NOMO-1 (cell line): ENCODE measurements at regions not wholly inside any gene's neighbourhood (a gene's known extent, or its start where the extent isn't known, plus 50 kb on each side); places are given as distances from the start of the nearest gene placed in this dataset.

Source experiments
- DNase-seq, 2 experiments: peaks; one replicate each; lab custom pipeline; 2025; ENCODE audit not compliant: unreplicated experiment in 2 of 2; lab: John Stamatoyannopoulos, UW

DNA sequence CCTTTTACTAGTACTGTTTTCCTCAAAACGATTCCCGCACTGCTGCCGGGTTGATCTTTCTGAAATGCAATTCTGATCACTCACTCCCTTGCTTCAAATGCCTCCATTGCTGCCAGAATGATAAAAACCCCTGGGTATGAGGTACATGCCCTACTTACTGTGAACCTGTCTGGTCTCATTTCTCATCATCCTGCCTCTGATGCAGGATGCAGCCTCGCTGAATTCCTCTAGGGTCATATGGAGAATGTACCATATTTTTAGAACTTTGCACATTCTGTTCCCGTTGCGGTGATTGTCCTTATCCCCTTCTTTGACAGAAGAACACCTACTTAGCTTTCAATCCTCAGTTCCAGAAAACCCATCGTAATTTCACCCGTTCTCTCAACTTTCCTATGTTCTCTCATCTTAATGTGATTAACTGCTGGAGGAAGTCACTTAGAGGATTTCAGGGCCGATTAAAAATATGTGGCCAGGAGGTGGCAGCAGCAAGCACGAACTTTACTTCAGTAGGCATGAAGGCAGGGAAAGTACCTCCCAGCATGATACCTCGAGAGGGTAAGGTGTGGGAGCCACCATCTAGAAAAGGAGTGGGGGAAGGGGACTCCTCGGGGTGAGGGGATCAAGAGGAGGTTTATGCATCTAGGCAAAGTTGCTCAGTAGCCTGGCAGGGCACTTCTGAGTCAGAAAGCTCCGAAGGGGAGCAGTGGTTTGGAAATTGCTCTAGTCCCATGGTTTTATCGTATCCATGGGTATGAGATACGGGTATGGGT lies 361.5 kb upstream of the ZP4 start:
- DNase-seq = peak; percentile 38 to 63

DNA sequence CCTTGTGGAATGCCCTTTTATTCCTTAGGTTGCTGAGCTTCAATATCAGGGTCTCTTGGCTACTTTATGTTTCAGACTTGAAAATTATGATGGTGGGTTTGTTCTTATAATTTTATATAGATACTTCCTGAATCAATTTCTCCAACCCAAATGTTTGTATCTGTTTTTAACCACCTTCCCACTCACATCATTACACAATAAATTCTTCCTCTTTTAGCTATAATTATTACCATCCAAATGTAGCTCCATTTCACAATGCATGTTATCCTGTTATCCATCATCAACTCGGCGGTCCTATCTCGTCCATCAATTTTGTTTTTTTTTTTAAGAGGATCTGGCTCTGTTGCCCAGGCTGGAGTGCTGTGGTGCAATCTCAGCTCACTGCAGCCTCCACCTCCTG lies 357.6 kb upstream of the ZP4 start:
- peak; percentile 16 to 71 for DNase-seq

DNA sequence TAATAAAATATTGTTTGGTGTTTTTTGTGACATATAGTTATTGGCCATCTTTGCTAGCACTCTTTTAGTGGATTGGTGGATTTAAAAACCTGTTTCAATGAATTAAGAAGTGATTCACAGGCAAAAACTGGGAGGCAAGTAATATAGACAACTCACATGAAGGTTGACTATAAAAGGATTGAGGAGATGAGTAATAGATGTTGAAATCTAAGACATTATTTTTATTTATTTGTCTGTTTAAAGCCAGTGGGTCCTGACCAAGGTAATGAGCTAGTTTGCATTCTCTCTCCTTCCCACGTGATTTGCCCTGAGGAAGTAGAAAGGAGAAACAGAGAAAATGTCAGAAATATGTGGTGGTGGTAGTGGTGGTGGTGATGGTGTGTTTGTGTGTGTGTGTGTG lies 351.5 kb upstream of the ZP4 start:
- peak in 1 of 2 experiments; percentile 20 for DNase-seq

DNA sequence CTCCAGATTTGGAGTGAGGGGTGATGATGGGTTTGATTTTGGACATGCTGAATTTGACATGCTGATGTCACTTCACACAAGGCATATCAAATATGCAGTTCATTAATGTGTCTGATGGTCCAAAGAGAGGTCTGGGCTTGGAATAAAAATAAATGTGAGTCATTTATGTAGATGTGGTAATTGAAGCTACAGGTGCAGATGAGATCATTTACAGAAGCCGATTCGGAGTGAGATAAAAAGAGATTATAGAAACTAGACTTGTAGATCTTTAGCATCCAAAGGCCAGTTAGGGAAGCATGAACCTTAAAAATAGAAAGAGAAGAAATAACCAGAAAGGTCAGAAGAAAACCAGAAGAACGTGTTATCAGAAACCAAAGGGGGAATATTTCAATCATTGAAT lies 350.9 kb upstream of the ZP4 start:
- DNase-seq = no peak

DNA sequence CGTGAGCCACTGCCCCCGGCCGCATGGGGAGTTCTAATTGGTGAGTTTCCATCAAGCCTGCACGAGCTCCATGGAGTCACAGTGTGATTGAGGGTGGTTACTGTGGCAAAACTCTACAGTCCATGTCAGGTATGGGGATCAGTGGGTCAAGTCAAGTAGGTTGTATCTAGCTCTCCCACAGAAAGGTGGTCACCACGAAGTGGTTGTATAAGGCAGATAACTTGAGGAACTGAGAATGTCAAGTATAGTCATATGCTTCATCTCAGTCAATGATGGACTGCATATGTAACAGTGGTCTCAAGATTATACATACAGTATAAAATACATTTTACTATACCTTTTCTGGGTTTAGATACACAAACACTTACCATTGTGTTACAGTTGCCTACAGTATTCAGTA lies 348.6 kb upstream of the ZP4 start:
- no peak for DNase-seq

DNA sequence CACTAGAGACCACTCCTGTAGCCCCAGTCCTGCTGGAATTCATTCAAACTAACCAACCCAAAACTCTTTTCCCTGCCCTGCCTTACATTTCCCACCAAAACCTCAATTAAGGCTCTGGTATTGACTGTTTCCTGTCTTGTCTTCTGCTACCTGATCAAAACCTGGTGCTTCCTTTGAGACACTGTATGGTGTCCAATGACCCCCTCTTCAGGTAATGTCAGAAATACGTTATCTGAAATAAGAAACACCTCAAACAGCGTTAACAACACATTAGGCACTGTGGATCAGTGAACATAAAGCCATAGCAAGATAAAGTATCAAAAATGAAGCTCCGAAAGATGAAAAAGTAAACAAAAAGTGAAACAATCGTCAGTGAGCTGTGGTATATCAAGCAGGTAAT lies 343.2 kb upstream of the ZP4 start:
- DNase-seq = no peak

DNA sequence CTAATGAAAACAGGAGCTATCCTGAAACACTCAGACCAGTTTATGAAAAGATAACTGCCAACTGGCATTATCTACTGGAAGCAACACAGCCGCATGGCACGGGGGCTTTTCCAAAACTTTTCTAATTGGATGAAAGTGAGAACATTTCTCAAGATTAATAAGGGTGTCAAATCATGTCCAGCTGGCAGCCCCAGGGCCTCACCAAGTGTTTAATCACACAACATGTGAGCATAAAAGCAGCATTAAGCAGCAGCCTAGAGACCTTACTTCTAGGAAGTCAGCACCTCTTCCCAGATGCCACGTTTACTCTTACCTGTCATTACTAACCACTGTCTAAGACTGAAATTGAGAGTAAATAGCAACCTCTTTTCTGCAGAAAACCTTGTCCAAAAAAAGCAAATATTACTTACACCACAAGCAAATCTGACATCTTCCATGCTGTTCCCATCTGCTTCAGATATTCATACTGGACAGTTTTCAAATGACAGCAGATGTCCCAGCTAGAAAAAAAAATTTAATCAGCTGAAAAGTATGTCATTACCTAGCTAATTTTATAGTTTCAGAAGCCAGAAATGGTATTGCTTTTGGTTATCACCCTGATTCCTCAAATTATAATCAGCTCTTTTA lies 341.5 kb upstream of the ZP4 start:
- no peak for DNase-seq

DNA sequence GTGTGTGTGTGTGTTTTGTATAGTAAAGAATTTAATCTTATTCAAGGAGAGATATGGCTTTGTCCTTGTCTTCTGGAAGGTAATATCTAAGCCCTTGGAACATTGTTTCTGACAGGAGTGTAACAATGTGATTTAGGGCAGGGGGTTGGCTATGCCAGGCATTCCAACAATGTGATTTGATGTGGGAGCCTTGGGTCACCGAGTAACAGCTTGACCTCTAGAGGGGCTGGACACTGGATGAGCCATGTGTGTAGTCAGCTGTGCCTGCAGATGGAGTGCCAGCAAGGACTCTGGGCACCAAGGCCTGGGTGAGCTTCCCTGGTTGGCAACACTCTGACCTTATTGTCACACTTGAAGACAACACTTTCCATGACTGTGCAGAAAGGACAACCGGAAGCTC lies 336.1 kb upstream of the ZP4 start:
- DNase-seq = no peak

DNA sequence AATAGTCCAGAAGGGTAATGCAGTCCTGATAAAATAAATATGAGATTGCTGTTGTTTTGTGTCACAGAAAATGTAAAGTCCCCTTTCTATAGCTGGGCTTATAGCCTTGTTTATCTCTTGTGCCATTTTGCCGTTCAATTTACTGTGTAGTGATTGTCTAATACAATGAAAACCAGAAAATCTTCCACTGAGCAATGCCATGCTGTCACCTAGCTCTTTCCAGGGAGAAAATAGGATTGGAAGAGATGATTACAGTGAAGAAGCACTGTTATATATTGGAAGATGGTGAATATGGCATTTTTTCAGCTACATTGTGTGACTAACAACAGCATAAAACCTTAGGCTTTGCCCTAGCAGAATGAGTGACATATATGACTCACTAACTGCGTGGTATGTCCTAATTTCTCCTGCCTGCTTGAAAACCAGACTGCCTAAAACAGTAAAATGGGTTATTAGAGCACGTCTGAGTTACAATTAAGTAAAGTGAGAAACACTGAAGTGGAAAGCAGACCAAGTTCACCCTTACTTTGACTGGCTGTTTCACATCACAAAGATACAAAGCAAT lies 332.4 kb upstream of the ZP4 start:
- no peak for DNase-seq

DNA sequence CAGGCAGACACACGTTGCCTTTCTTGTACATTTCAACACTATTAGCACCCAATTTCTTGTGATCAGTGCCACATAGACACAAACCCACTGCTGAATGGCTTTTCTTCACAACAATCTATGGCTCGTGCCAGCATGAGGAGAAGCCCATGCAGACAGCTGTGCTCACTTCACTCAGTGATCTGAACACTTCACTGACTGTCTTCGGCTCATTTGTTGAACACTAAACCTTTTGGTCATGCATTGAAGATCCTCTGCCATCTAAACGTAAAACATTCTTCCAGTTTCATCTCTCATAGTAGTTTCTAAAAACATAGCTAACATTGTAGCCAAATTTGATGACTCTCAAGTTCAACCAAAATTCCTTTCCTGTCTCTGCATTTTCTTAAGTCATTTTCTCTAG lies 331.0 kb upstream of the ZP4 start:
- DNase-seq = no peak

DNA sequence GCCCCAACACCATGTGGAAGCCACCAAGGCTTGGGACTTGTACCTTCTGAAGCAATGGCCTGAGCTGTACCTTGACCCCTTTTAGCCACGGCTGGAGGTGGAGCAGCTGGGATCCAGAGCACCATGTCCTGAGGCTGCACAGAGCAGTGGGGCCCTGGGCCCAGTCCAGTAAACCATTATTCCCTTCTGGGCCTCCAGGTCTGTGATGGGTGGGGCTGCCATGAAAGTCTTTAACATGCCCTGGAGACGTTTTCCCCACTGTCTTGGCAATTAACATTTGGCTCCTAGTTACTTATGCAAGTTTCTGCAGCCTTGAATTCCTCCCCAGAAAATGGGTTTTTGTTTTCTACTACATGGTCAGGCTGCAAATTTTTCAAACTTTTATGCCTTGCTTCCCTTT lies 323.7 kb upstream of the ZP4 start:
- no peak for DNase-seq

DNA sequence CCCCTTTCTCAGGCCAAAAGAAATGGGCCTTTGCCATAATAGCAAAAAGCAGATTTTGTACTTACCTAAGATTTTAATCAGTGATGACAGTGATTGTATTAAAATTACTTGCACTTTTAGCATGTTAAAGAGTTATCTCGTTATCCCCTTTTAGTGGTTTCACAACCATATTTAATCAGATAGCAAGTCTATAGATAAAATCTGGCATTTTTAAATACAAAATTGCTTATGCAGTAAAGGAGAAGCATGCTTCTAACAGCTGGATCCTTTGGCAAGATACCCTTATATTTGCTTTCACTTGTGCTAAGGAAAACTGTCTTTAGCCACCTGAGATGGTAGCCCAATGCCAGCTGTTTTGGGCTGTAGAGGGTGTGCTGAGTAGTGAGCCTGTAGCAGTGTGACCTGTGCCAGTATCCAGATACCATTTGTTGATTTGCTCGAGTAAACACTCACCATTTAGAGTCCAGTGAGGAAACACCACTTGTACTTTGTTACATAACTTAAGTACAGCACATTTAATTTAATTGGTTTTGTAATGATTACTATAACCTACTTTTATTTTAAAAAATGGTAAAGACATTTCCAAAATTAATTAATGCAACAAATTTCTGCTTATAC lies 314.4 kb upstream of the ZP4 start:
- DNase-seq = no peak

DNA sequence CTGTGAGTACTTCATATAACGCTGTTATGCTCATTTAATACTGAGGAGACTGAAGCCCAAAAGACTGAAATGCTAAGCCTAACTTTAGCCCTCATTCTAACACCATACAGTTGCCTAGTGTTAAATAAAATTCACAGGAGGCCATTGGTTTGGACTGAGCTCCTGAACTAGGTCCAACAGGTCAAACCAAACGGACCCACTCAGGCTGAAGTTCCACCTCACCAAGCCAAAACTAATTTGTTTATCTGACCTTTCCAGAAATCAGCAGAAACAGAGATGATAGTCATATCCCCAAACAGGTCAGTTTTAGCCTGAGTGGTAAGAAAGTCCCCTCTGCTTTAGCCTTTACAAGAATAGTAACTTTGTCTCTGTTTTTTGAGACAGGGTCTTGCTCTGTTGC lies 311.3 kb upstream of the ZP4 start:
- no peak for DNase-seq

DNA sequence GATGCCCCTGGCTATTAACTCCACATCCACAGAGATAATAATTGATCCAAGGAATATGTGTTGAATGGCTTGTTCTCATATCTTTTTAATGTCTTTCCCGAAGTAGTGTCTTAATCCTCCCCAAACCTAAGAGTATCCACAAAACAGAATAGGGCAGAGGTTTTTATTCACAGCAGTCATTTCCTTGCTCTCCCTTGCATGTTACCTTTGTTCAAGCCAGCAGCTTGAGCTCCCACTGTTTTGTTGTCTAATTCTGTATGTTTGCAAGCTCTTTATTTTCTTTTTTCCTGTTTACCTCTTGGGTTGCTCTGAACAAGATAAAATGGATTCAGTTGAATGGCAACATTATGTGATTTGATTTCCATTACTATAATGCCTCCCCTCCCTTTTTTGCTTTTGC lies 308.6 kb upstream of the ZP4 start:
- no peak for DNase-seq

DNA sequence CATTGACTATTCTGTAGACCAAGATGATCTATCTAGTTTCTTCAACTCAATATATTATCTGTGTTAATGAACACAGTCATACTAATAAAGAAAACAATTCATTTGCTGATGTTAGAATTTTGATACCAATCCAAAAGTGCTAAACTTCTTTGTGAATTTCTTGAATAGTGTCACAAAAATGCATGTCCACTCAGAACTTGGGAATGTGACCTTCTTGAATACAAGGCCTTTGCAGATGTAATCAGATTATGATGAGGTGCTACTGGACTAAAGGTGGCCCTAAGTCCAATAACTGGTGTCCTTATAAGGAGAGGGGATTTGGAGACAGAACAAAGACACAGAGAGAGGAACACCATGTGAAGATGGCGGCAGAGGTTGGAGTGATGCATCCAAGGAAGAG lies 305.8 kb upstream of the ZP4 start:
- no peak for DNase-seq

DNA sequence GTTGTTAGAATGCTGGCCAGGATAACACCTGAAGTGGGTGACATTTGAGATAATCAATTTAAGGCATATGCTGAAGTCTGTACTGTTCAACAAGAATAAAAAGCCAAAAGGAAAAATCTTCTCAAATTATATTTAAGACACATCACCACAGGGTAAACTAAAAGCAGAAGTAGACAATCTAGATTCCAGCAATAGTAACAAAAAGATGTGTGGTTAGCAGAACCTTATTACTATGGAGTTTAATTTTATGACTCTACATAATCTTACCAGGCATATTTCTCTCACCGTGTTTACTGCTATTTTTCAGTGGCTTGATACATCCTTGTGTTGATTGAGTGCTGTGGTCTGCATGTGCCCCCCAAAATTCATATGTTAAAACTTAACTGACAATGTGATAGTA lies 300.4 kb upstream of the ZP4 start:
- DNase-seq = peak in 1 of 2 experiments; percentile 48

DNA sequence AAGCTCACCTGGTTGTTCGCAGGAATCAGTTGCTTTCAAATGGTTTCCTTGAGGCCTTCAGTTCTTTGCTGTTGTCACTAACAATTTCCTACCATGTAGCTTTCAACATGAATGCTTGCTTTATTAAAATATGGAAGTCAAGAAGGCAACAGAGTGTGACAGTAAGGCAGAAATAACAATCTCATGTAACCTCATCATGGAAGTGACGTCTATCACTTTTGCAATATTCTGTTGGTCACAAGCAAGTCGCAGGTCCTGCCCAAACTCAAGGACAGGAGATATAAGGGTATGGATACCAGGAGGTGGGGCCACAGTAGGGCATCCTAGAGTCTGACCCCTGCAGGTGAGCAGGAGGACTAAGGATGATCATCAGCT lies 296.8 kb upstream of the ZP4 start:
- DNase-seq = no peak

DNA sequence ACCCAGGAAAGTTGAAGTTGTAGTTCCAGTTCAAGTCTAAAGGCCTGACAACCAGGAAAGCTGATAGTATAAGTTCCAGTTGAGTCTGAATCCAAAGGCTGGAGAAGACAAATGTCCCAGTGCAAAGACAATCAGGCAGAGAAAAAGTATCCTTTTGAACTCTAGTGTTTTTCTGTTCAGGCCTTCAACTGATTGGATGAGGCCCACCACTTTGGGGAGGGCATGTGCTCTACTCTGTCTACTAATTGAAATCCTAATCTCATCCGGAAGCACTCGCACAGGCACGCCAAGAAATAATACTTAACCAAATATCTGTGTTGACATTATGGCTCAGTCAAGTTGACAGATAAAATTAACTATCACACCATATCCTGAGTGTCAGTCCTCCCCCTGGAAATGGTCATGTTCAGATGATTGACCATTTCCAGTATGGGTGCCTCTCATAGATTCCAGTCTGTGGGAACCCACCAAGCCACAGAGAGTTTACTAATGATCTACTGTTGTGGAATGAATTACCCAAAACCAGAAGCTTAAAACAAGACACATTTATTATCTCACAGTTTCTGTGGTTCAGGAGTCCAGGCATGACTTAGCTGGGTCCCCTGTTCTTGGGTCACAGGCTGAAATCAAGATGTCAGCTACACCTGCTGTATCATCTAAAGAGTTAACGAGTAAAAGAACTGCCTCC lies 296.3 kb upstream of the ZP4 start:
- no peak for DNase-seq

DNA sequence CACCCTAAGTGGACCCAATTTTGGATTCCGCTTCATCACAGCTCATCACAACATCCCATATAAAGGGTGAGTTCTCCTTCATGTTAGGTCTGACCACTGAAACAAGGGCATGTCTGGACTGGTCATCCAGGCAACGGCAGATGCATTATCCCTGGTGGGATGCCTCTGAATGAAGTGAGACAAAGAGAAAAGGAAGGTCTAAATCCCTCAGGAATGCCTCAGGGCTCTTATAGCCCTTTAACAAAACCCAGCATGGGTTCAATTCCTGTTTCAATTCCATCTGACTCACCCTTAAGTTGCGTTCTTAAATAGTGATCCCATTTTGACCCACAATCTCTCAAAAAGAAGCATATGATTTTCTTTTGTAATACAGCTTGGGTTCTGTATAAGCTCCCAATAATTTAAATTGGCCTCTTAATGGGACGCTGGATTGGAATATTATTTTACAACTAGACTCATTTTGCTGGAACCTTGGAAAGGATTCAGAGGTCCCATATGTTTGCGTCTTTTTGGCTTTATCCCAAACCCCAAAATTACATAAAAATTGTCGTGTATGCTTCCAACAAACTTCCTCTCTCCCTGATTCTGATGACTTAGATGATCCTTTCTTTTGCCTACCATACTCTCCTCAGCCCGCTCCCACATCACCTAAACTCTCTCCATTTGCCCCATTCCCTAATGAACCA lies 287.4 kb upstream of the ZP4 start:
- DNase-seq = no peak

DNA sequence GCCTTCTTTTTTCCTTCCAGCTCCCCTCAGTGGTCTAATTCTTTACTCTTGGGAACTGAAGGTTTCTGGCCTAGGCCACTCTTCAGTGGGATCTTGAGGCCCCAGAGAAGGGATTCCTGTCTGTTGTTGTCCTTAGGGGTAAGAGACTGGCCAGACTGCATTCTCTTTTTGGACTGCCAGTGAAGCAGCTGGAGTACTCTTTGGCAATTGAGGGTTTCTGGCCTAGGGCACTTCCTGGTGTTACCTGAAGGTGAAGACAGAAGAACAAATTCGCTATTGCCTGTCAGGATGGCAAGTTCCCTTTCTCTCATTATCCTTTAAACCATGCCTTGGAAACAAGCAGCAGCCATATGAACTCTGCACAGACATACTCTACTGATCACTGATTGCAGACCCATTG lies 286.6 kb upstream of the ZP4 start:
- no peak for DNase-seq

DNA sequence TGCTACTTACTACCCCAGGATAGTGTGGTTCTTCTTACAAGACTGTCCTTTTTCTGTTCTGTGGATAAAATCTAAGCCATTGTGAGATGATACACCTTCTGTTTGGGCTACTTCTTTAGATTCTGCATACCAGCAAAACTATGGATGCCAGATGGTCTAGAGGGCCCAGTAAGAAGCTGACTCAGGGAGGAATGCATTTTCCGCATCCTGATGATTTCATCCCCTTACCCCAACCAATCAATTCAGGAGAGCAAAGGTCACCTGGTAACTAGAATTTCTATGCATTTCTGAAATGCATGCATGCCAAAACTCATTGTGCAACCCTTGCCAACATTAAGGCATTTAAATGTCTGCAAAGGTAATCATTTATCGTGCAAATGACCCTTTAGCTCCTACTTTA lies 285.7 kb upstream of the ZP4 start:
- no peak for DNase-seq
